GM19395 (cell line): ENCODE measurements at regions not wholly inside any gene's neighbourhood (a gene's known extent, or its start where the extent isn't known, plus 50 kb on each side); places are given as distances from the start of the nearest gene placed in this dataset.

ENCODE experiments used
- ATAC-seq: cut with Tn5 transposase; IDR thresholded peaks from one replicate; pipeline ENCODE4 v1.9.1; 2021; ENCODE audit warnings: mild to moderate bottlenecking, moderate library complexity; ENCODE audit not compliant: unreplicated experiment

DNA sequence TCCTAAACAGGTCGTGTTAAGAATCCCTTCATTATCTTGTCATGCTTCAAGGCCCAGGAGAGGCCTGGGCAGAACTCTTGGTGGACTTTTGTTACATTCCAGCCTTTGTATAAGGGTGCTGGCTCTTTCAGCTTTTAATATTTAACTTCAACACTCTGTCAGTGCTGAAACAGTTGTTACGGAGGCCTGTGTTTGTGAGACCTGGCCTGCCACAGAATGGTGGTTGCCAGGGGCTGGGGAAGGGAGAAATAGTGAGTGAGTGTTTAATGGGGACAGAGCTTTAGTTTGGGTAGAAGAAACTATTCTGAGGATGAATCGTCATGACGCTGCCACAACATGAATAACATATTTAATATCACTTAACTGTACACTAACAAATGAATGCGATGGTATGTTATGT, 1027.6 kb upstream of the PRKX start:
- no peak for ATAC-seq

DNA sequence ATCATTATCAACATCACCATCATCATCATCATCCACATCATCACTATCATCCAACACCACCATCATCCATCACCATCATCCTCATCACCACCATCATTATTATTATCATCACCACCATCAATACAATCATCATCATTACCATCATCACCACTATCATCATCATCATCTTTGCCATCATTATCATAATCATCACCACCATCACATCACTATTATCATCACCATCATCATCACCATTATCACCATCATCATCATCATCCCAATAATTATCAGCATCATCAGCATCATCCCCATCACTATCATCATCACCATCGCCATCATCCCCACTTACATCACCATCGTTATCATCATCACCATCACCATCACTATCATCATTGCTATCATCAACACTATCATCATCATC, 1021.9 kb upstream of the PRKX start:
- no peak for ATAC-seq

DNA sequence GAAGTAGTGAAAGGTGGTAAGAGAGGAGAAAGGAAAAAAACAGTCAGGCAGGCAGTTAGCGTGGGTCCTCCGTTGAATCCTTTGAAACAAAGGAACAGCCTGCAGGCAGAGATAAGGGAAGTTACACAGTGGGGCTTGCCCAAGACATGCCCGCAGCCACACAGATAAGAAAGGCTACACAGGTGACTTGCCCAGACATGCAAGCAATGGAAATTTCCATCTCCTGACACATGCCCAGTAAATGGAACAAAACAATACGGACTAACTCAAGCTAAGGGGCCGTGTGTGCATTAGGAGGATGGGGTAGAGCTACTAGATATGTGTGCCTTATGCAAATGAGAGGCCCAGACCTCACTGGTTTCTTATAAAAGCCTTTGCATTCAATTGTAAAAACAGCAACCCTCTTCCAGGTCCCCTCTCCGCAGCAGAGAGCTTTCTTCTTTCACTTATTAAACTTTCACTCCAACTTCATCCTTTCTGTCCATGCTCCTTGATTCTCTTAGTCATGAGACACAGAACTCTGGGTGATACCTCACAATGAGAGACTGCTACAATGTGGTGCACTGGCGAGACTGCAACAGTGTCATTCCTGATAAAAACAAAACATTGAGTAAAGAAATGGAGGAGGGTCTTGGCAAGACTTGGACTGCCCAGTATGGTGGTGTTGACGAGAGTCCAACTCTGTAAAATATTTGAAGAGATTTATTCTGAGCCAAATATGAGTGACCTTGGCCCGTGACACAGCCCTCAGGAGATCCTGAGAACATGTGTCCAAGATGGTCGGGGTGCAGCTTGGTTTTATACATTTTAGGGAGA, 997.4 kb upstream of the PRKX start:
- peak; percentile 73 for ATAC-seq

DNA sequence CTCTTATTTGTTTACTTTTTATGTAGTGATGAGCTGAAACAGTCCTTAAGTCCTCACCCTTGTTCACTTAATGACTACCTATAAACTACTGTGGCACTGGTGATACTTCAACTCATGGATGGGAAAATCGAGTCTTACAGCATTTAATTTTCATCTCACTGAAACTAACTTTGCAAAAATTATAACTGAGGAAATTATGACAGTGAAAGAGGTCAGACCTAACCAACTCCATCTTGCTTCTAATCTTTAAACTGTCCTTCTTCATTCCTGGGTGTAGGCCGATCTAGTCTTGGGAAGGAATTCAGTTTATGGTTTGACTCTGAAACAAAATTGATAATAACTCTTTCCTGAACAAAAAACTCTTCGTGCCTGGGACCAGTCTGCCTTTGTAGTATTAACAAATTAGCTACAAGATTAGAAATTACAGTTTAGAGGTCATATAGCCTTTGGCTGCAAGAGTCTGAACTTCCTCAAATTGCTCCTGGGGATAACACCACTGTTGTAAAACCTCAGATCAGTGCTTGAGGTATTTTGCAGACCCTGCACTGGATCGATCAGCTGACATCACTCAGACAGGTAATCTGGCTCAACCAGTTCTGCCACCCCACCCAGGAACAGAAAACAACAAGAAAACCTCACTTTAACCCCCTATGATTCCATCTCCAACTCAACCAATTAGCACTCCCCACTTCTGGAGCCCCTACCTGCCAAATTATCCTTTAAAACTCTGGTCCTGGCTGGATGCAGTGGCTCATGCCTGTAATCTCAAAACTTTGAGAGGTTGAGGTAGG, 995.7 kb upstream of the PRKX start:
- no peak for ATAC-seq

DNA sequence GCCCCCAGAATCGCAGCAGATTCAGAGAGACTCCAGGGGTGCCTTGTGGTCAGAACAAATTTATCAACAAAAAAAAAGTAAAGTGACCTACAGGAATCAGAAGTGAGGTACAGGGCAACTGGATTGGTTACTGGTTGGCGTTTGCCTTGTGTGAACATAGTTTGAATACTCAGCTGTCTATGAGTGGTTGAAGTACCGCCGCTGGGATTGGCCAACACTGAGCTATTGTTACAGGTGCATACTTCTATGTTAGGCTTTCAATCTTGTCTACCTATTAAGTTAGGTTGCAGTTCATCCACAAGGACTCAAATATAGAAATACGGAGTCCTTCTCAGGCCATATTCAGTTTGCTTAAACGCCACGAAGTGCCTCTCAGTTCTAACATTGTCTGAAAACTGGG, 993.5 kb upstream of the PRKX start:
- no peak for ATAC-seq

DNA sequence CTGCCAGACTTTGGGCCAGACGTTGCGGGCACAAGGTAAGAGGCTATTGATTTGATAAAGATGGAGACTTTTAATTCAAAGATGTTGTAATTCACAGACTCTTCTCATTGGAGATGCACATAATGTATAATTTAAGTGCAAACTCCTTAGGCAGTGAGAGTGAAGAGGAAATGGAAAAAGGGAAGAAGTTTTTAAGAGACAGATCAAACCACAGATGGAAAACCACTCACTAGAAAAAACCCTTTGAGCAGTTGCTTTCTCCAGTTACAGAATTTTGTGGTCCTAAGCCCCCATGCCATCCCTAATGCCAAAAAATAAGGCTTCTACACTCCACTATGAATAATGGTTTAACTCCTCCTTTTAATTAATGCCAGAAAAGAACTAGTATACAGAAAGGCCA, 977.1 kb upstream of the PRKX start:
- ATAC-seq = no peak

DNA sequence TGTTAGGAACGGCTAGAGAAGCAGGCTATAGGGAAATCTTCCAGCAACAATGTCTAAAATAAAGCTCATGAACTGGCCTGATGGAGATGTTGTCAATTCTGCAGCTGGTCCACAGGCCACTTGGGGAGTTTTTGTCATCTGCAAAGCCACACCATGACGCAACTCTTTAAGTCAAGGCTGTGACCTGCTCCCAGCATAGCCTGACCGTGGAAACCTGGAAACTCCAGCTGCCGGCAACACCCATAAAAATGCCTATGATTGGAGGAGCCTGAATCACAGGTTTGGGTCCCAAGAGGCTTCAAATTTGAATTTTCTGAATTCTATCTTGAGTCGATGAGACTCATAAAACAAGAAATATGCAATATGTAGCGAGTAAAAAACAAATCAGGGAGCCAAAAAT, 969.2 kb upstream of the PRKX start:
- ATAC-seq = no peak

DNA sequence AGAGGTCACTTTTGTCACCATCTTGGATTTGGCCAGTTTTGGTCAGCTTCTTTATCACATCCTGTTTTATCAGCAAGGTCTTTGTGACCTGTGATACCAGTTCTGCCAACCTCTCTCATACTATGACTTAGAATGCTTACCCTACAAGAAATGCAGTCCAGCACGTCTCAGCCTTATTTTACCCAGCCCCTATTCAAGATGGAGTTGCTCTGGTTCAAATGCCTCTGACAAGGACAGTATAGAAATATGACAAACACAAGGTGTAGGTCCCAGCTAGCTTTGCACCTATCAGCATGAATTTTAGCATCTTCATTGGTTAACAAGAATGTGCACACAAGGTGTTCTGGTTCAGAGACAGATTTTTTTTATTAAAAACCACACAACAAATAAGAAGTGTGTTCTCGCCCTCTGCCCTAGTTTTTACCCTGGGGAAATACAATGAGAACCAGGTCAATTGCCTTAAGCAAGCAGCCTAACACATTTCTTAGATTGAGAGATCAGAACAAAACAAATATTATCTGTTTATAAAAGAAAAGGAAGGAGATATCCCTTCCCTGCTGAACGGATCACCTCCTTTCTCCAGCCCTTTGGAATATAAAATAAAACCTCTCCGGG, 962.3 kb upstream of the PRKX start:
- no peak for ATAC-seq

DNA sequence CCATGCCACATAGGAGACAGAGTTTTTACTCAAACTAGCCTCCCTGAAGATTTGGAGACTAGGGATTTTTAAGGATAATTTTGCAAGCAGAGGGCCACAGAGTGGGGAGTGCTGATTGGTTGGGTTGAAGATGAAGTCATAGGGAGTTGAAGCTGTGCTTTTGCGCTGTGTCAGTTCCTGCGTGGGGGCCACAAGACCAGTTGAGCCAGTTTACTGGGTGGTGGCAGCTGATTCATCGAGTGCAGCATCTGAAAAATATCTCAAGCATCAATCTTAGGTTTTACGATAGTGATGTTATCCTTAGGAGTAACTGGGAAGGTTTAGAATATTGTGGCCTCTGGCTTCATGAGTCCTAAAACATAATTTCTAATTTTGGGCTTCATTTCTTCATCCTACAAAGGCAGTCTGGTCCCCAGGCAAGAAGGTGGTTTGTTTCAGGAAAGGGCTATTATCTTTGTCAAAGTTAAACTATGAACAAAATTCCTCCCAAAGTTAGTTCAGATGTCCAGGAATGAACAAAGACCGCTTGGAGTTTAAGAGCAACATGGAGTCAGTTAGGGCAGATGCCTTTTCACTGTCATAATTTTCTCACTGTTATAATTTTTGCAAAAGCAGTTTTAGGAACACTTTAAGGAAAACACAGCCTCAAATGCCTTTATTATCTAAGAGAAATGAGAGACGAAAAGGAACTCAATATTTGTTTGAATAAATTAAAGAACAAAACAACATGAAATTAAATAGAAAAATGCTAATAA, 960.8 kb upstream of the PRKX start:
- no peak for ATAC-seq

DNA sequence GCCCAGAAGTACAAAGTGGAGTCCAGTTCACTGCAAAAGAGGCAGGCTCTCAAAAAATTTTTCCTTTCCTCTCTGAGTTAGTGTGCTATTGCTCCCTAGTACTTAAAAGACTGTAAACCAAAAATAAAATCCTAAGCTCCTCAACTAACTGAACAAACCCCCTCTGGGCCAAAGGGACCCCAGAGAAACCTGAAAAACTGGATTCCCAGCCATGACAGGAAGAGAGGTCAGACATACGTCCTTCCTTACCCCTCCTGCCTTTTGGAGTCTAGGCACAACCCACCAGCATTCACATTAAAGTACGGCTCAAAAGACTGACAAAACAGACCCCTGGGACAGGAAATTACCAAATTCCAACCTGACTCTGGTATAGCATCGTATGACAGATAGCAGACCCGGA, 957.9 kb upstream of the PRKX start:
- ATAC-seq = no peak

DNA sequence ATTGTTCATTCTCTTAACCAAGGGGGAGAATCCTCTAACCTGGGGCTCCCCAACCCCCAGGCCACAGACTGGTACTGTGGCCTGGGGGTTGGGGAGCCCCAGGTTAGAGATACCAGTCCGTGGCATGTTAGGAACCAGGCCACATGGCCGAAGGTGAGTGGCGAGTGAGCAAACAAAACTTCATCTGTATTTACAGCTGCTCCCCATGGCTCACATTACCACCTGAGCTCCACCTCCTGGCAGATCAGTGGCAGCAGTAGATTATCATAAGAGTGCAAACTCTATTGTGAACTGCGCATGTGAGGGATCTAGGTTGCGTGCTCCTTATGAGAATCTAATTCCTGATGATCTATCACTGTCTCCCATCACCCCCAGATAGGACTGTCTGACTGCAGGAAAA, 957.2 kb upstream of the PRKX start:
- no peak for ATAC-seq

DNA sequence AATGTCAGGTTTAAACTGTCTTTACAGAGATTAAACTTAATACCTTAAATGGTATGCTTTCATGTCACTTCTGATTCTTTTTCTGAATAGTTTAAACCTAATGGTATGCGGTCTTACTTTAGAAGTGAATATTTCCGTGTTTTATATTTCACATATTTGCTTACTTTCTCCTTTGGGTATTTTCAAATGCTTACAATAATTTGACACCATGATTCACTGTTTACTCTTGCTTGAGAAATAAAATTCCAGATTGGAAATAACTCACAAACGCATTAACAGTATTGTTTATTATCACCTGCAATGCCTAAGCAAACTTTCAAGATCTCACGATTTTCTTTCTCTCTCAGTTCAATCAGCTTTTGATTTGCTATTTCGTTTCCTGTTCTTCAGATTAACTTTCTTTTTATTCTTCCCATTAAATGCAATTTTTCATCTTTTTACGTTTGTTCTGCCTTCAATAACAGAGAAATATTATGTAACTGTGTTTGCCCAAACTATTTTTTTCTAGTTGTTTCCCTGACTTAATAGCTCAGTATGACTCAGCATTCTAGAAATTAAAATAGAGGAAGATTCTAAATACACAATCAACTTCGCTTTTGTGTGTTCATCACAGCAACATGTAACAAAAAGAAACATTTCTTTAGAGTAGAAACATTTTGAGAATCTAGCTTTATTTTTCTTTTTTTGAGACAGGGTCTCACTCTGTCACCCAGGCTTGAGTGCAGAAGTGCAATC, 955.5 kb upstream of the PRKX start:
- ATAC-seq = no peak

DNA sequence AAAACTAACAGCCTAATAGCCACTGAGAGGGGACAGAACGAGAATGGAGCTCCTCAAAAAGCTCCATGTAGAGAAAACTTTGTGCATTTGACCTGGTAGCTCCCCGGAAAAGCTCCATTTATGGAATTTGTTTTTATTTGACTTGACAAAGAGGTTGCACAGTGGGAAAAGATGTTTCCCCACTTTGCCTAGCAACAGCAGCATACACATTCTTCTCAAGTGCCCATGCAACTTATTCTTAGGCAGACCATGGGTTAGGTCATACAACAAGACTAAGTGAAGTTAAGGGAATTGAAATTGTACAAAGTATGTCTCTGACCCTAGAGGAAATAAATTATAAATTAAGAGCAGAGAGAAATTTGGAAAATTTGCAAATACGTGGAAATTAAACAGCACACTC, 949.6 kb upstream of the PRKX start:
- no peak for ATAC-seq

DNA sequence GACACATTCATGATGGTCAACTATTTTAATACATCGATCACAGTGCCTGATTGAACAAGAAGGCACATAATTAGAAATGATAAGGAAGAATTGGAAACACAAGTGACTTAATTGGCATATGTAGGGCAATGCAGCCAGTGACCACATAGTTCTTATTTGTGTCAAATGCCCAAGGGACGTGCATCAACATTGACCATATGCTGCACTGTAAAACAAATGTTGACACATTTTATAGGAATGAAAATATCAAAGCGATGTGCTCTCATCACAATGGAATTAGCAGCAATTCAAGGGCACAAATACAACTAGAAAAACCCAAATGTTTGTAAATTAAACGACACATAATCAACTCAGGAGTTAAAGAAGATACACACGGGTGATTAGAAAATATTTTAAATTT, 948.3 kb upstream of the PRKX start:
- ATAC-seq = no peak

DNA sequence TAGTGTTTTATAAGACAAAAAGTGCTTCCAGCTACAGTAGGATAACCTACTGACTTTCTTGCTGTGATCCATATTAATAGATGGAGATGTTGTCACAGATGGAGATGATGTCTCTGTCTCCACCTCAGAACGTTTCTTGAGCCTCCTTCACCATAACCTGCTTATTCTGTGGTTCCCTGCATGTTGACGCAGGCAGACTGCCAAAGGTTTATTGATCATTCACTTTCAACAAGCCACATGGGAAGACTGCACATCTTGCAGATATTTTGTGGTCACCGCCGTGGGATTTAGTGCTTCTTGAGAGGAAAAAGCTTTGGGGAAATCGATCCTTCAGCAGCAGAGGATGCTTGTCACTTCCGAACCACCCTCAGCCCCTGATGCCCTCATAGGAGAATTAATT, 943.0 kb upstream of the PRKX start:
- no peak for ATAC-seq

DNA sequence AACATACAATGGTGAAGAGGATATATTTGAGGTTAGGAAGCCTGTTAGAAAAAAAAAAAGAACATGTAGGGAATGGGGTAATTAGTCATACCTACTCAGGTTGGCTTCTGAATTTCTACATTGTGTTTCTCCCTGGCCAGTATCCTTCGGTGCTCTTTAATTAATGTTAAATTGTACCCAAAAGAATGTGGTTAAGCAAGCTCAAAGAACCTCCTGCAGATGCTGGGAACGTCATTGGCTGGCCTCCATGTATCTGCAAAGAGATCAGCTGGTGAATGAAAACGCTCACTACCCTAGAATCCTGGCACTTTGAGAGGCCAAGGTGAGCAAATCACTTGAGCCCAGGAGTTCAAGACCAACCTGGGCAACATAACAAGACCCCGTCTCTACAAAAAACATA, 942.3 kb upstream of the PRKX start:
- no peak for ATAC-seq

DNA sequence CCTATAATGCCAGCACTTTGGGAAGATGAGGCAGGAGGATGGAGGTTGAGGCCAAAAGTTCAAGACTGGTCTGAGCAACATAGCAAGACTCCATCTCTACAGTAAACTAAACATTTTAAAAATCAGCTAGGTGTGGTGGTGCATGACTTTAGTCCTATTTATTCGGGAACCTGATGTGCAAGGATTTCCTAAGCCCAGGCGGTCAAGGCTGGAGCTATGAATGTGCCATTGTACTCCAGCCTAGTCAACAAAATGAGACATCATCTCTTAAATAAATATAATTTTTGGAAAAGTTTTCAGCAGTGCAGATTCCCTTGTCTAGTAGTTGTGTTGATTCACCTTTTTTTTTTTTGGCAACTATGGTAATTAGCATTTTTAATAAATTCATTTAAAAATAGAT, 928.7 kb upstream of the PRKX start:
- ATAC-seq = no peak

DNA sequence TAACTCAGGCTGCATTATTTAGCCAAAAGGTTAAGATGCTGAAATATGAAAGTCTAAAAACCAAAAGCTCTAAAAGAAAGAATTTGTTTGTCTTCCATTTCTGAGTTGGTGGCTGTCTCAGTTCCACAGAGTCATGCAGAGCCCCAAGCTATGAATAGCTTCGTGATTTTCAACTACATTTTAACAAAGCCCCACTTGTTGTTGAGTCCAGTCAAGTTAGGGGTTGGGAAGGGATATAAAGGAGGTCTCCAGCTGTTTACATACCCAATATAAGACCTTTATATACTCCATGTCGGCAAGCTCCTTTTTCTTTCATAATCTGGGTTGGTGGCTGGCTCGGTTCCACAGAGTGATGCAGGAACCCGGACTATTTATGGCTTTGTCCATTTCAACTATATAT, 924.6 kb upstream of the PRKX start:
- no peak for ATAC-seq

DNA sequence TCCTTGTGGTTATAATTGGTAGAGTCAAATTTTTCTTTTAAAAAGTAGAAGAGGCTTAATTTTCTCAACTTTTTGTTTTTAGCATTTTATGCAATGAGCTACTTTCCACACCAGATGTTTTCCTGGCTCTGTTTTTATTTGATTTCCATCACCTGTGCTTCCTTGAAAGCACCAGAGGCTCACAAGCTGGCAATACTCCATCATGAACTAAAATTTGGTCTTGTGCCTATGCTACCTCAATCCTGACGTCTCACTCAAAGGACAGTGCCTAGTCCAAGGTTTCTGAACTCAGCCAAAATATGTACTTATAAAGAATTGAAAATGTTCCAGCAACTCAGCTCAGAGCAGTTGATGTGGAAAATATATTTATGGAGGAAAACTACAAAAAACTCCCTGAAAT, 914.0 kb upstream of the PRKX start:
- ATAC-seq = no peak

DNA sequence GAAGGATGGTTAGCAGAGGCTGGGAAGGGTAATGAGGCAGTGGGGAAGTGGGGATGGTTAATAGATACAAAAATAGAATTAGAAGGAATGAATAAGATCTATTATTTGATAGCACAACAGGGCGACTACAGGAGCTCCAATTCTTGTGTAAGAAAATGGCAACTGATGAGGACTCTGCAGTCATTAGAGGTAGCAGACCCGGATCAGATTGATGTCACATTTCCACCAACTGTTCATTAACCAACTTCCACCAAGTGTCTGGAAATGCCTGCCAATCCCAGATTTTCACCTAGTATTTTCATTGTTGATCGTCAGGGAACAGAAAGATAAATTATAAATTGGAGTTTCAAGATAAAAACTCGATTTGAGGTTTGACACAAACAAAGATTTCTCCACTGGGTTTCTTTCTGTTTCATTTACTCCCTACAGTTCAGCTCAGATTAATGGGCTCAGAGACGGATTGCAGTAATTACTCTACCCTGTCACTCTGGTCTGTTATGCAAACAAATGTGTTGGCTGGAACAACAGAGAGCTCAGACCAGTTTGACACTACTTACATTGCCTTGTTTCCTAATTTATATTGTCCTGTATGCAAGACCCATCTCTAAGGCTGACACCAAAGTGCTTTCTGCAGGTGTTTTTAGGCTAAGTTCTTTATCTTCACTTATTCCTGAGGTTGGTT, 909.2 kb upstream of the PRKX start:
- ATAC-seq = no peak
